Progenitor cell of endocrine pancreas (in vitro differentiated cells): ENCODE measurements at regions not wholly inside any gene's neighbourhood (a gene's known extent, or its start where the extent isn't known, plus 50 kb on each side); places are given as distances from the start of the nearest gene placed in this dataset.

Experiments
- DNase-seq: peaks from one replicate; pipeline ENCODE4 v3.0.0; 2021; ENCODE audit warnings: low spot score; ENCODE audit not compliant: unreplicated experiment
- H3K27ac Mint-ChIP-seq: 2 replicates; pipeline ENCODE4 v1.8.0; 2021; ENCODE audit warnings: mild to moderate bottlenecking, moderate library complexity, mixed read lengths
- H3K27me3 Mint-ChIP-seq: 2 replicates; pipeline ENCODE4 v1.8.0; 2021; ENCODE audit warnings: mixed read lengths
- H3K36me3 Mint-ChIP-seq: 2 replicates; pipeline ENCODE4 v1.8.0; 2022; ENCODE audit warnings: mixed read lengths; ENCODE audit not compliant: insufficient read depth
- H3K4me1 Mint-ChIP-seq: 2 replicates; pipeline ENCODE4 v1.8.0; 2021; ENCODE audit warnings: low read depth, mixed read lengths
- H3K4me3 Mint-ChIP-seq: 2 replicates; pipeline ENCODE4 v1.8.0; 2021; ENCODE audit warnings: low read depth, mild to moderate bottlenecking, moderate library complexity, mixed read lengths
- H3K9me3 Mint-ChIP-seq: 2 replicates; pipeline ENCODE4 v1.8.0; 2021; ENCODE audit warnings: low read depth, mixed read lengths
- CTCF ChIP-seq: fragments of 200-600 bp; sonication (generic); IDR thresholded peaks from one replicate; pipeline ENCODE4 v1.5.0; 2021; ENCODE audit warnings: antibody characterized with exemption, mild to moderate bottlenecking; ENCODE audit not compliant: unreplicated experiment

DNA sequence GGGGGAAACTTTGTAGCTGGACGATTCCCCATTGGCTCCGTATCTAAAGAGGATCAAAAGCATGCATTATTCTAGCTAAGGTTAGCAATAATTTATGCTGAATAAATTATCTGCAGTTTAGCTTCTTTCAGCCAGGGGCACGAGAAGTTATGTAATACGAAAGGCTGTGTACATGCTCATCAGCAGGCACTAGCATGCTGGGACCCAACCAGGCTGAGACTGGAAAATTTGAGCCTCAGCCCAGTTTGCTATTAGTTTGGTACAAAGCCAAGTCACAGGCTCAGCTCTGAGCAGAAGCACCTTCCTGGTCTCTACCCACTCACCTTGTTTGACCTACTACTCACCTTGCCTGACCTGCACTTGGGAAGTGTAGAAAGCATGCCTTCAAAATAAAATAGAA lies 328.1 kb upstream of the ARID1B start:
- Mint-ChIP-seq H3K27ac (no peak overlapping the region), H3K36me3 (no peaks in the 10 kb centered on the region), H3K4me1 (no peaks in the 10 kb centered on the region), H3K4me3 (no peak overlapping the region), H3K27me3 (no peaks in the 10 kb centered on the region), H3K9me3 (peaks cover 15% of the 10 kb centered on the region)
- no peak for TF ChIP-seq CTCF
- DNase-seq: no peak

GRCh38 chr6:156448579-156448978 lies 328.6 kb upstream of the ARID1B start:
- H3K27ac Mint-ChIP-seq: no peak overlapping the region

GRCh38 chr6:156440688-156441087 lies 336.5 kb upstream of the ARID1B start:
- DNase-seq: no peak
- Mint-ChIP-seq H3K9me3 (peaks cover 12% of the 10 kb centered on the region), H3K4me1 (peaks cover 7% of the 10 kb centered on the region), H3K4me3 (no peak overlapping the region), H3K27ac (no peak overlapping the region), H3K36me3 (no peaks in the 10 kb centered on the region), H3K27me3 (no peaks in the 10 kb centered on the region)
- TF ChIP-seq CTCF: no peak

More at GRCh38 chr6:156448579-156448978, 328.6 kb upstream of the ARID1B start:
- Mint-ChIP-seq H3K27me3 (no peaks in the 10 kb centered on the region), H3K4me1 (no peaks in the 10 kb centered on the region), H3K4me3 (no peak overlapping the region), H3K9me3 (peaks cover 15% of the 10 kb centered on the region), H3K36me3 (no peaks in the 10 kb centered on the region)
- DNase-seq: no peak
- no peak for TF ChIP-seq CTCF

GRCh38 chr6:156438350-156438923 lies 338.7 kb upstream of the ARID1B start:
- no peak for DNase-seq
- TF ChIP-seq CTCF: no peak
- Mint-ChIP-seq H3K9me3 (peaks cover 9% of the 10 kb centered on the region), H3K4me1 (peaks cover 7% of the 10 kb centered on the region), H3K27me3 (no peaks in the 10 kb centered on the region), H3K4me3 (no peak overlapping the region), H3K36me3 (no peaks in the 10 kb centered on the region), H3K27ac (no peak overlapping the region)

GRCh38 chr6:156437121-156437879 lies 339.9 kb upstream of the ARID1B start:
- H3K36me3 Mint-ChIP-seq: no peaks in the 10 kb centered on the region
- H3K9me3 Mint-ChIP-seq: peaks cover 9% of the 10 kb centered on the region
- no peak for DNase-seq
- peaks cover 7% of the 10 kb centered on the region for H3K4me1 Mint-ChIP-seq
- H3K4me3 Mint-ChIP-seq: no peak overlapping the region
- no peak for TF ChIP-seq CTCF
- H3K27me3 Mint-ChIP-seq: no peaks in the 10 kb centered on the region
- no peak overlapping the region for H3K27ac Mint-ChIP-seq
